ENCODE measurements at regions not wholly inside any gene's neighbourhood (a gene's known extent, or its start where the extent isn't known, plus 50 kb on each side); places are given as distances from the start of the nearest gene placed in this dataset.

DNA sequence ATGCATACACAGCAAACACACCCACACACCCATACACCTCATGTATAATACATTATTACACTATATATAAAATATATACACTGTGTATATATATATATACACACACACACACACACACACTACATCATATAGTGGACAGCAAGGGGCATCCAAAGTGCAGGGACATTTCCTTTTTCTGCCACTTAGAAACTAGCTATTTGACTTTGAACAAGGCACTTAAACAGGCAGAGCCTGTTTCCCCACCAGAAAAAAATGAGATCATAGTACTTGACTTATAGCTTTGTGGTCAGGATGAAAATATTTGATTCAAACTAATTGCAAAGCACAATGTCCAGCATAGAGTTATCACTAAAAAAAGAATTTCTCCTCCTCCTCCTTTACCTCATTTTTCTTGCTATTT, 254.3 kb upstream of the NPVF start:
- TF ChIP-seq, protein P1, sequence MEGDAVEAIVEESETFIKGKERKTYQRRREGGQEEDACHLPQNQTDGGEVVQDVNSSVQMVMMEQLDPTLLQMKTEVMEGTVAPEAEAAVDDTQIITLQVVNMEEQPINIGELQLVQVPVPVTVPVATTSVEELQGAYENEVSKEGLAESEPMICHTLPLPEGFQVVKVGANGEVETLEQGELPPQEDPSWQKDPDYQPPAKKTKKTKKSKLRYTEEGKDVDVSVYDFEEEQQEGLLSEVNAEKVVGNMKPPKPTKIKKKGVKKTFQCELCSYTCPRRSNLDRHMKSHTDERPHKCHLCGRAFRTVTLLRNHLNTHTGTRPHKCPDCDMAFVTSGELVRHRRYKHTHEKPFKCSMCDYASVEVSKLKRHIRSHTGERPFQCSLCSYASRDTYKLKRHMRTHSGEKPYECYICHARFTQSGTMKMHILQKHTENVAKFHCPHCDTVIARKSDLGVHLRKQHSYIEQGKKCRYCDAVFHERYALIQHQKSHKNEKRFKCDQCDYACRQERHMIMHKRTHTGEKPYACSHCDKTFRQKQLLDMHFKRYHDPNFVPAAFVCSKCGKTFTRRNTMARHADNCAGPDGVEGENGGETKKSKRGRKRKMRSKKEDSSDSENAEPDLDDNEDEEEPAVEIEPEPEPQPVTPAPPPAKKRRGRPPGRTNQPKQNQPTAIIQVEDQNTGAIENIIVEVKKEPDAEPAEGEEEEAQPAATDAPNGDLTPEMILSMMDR (IDR thresholded peaks at IDR 0.05) = no peak
- TF ChIP-seq POLR2A (IDR thresholded peaks at IDR 0.05) = no peak
